GM23338 (cell line): ENCODE measurements at regions not wholly inside any gene's neighbourhood (a gene's known extent, or its start where the extent isn't known, plus 50 kb on each side); places are given as distances from the start of the nearest gene placed in this dataset.
A peak's percentile ranks its signal among the peaks of the same experiment; 100 is the strongest.

Experiments used
- ATAC-seq: fragments of 200-7000 bp; cut with Tn5 transposase; 3 replicates; pipeline ENCODE4 v1.9.1; 2020
- DNase-seq: peaks from one replicate; pipeline ENCODE4 v3.0.0-alpha.2; 2015; ENCODE audit warnings: low spot score
- H2AFZ ChIP-seq: fragments of 200-600 bp; sonication (generic); 2 replicates; pipeline ENCODE4 v1.8.0; 2016; ENCODE audit warnings: antibody characterized with exemption, mild to moderate bottlenecking, moderate library complexity
- H3F3A ChIP-seq: fragments of 200-600 bp; sonication (generic); replicated peaks from 2 replicates; pipeline ENCODE4 v1.8.0; 2017; ENCODE audit warnings: antibody characterized with exemption, mixed run types, low read depth
- H3K27ac ChIP-seq: fragments of 200-600 bp; sonication (generic); 2 replicates; pipeline ENCODE4 v1.6.1; 2016; ENCODE audit warnings: low read depth
- H3K27me3 ChIP-seq: fragments of 200-600 bp; sonication (generic); 2 replicates; pipeline ENCODE4 v1.8.0; 2016; ENCODE audit warnings: mild to moderate bottlenecking, mixed run types, moderate library complexity; ENCODE audit not compliant: insufficient read depth
- H3K36me3 ChIP-seq: fragments of 200-600 bp; sonication (generic); 2 replicates; pipeline ENCODE4 v1.8.0; 2016; ENCODE audit warnings: mild to moderate bottlenecking; ENCODE audit not compliant: insufficient read depth
- H3K4me1 ChIP-seq: fragments of 200-600 bp; sonication (generic); 2 replicates; pipeline ENCODE4 v1.8.0; 2016; ENCODE audit warnings: mild to moderate bottlenecking, moderate library complexity; ENCODE audit not compliant: insufficient read depth
- H3K4me2 ChIP-seq: fragments of 200-600 bp; sonication (generic); 2 replicates; pipeline ENCODE4 v1.7.1; 2017; ENCODE audit warnings: mixed run types
- H3K4me3 ChIP-seq: fragments of 200-600 bp; sonication (generic); 2 replicates; pipeline ENCODE4 v1.6.1; 2016; ENCODE audit warnings: mixed run types
- H3K79me2 ChIP-seq: fragments of 200-600 bp; sonication (generic); replicated peaks from 2 replicates; pipeline ENCODE4 v1.8.0; 2017; ENCODE audit warnings: mild to moderate bottlenecking; ENCODE audit not compliant: insufficient read depth
- H3K9me2 ChIP-seq: fragments of 200-600 bp; sonication (generic); 2 replicates; pipeline ENCODE4 v1.8.0; 2017; ENCODE audit not compliant: insufficient read depth
- H4K20me1 ChIP-seq: fragments of 200-600 bp; sonication (generic); replicated peaks from 2 replicates; pipeline ENCODE4 v1.8.0; 2017; ENCODE audit warnings: mild to moderate bottlenecking; ENCODE audit not compliant: insufficient read depth
- H3K27ac Mint-ChIP-seq: 2 replicates; pipeline ENCODE4 v1.8.0; 2020; ENCODE audit warnings: inconsistent platforms, mild to moderate bottlenecking, moderate library complexity, mixed read lengths
- H3K27me3 Mint-ChIP-seq: 3 replicates; pipeline ENCODE4 v1.8.0; 2022; ENCODE audit warnings: low read depth, mild to moderate bottlenecking, moderate library complexity, mixed read lengths, inconsistent platforms; ENCODE audit not compliant: insufficient read depth, poor library complexity
- H3K36me3 Mint-ChIP-seq: 3 replicates; pipeline ENCODE4 v1.8.0; 2021; ENCODE audit warnings: low read depth, mild to moderate bottlenecking, inconsistent platforms, moderate library complexity, mixed read lengths
- H3K4me1 Mint-ChIP-seq: 3 replicates; pipeline ENCODE4 v1.8.0; 2020; ENCODE audit warnings: mild to moderate bottlenecking, inconsistent platforms, mixed read lengths
- H3K4me3 Mint-ChIP-seq: 3 replicates; pipeline ENCODE4 v1.8.0; 2021; ENCODE audit warnings: moderate library complexity, mild to moderate bottlenecking, inconsistent platforms, mixed read lengths
- H3K9me3 Mint-ChIP-seq: 3 replicates; pipeline ENCODE4 v1.8.0; 2020; ENCODE audit warnings: moderate library complexity, mild to moderate bottlenecking, inconsistent platforms, mixed read lengths
- CREB1 ChIP-seq: fragments of 250-450 bp; sonication (Bioruptor Pico); IDR thresholded peaks from 2 replicates; pipeline ENCODE4 v1.5.0; 2020; ENCODE audit warnings: low read depth, mild to moderate bottlenecking, moderate library complexity
- ETS1 ChIP-seq: IDR thresholded peaks from 2 replicates; pipeline ENCODE4 v1.6.1; 2016; ENCODE audit warnings: antibody characterized with exemption
- EZH2 ChIP-seq: fragments of 200-600 bp; sonication (generic); IDR thresholded peaks from one replicate; pipeline ENCODE4 v1.8.0; 2017; ENCODE audit warnings: antibody characterized with exemption, mild to moderate bottlenecking, low read depth; ENCODE audit not compliant: unreplicated experiment
- EZH2phosphoT487 ChIP-seq: fragments of 200-600 bp; sonication (generic); IDR thresholded peaks from one replicate; pipeline ENCODE4 v1.8.1; 2018; ENCODE audit warnings: antibody characterized with exemption; ENCODE audit not compliant: unreplicated experiment
- NANOG ChIP-seq: IDR thresholded peaks from 2 replicates; pipeline ENCODE4 v1.6.1; 2016; ENCODE audit warnings: antibody characterized with exemption, borderline replicate concordance
- POLR2AphosphoS5 ChIP-seq: IDR thresholded peaks from 2 replicates; pipeline ENCODE4 v1.6.1; 2016; ENCODE audit warnings: antibody characterized with exemption, low read depth
- STAT1 ChIP-seq: IDR thresholded peaks from one replicate; pipeline ENCODE4 v1.6.1; 2016; ENCODE audit warnings: antibody characterized with exemption; ENCODE audit not compliant: unreplicated experiment
- ZNF114 ChIP-seq: fragments of 250-450 bp; sonication (Bioruptor Pico); IDR thresholded peaks from 2 replicates; pipeline ENCODE4 v1.5.0; 2020; ENCODE audit warnings: mild to moderate bottlenecking, moderate library complexity
- ZNF331 ChIP-seq: fragments of 250-450 bp; sonication (Bioruptor Pico); IDR thresholded peaks from 2 replicates; pipeline ENCODE4 v1.5.0; 2020; ENCODE audit warnings: low read depth, mild to moderate bottlenecking, moderate library complexity
- ZNF462 ChIP-seq: fragments of 250-450 bp; sonication (Bioruptor Pico); IDR thresholded peaks from 2 replicates; pipeline ENCODE4 v1.5.0; 2020; ENCODE audit warnings: mild to moderate bottlenecking, moderate library complexity
- TF ChIP-seq, protein P1 (sequence below), 2 experiments: fragments of 200-600 bp in 1 of 2; sonication (generic) in 1 of 2; conservative IDR thresholded peaks; 2 replicates each; pipeline versions ENCODE4 v1.5.1 to v1.6.1; 2016 to 2017; ENCODE audit warnings: antibody characterized with exemption in 2 of 2, low read depth in 2 of 2, mild to moderate bottlenecking in 2 of 2, moderate library complexity in 1 of 2

- 0 out of 2 replicates have a peak overlapping the region, but pooled peaks have one; percentile 38 for H3K4me2 ChIP-seq
- H3K79me2 ChIP-seq, result peaks cover 99% of the 10 kb centered on the region
- H3K4me1 ChIP-seq, result peaks cover 57% of the 10 kb centered on the region
- H3K4me1 Mint-ChIP-seq, result peaks cover 85% of the 10 kb centered on the region
- H3K27ac Mint-ChIP-seq, result no peak overlapping the region
- ATAC-seq, result no peak
- H3K9me3 Mint-ChIP-seq, result no peaks in the 10 kb centered on the region
- H3K27ac ChIP-seq, result no peak overlapping the region
- TF ChIP-seq NANOG (no peak), EZH2 (no peak)
- H3K9me2 ChIP-seq, result no peaks in the 10 kb centered on the region
- peaks cover 26% of the 10 kb centered on the region for H4K20me1 ChIP-seq
- peaks cover 45% of the 10 kb centered on the region for H3K36me3 Mint-ChIP-seq
- H3K4me3 ChIP-seq, result no peak overlapping the region
- H3K4me3 Mint-ChIP-seq, result no peak overlapping the region
- no peak overlapping the region for H2AFZ ChIP-seq
- no peaks in the 10 kb centered on the region for H3K27me3 Mint-ChIP-seq
- H3F3A ChIP-seq, result no peaks in the 10 kb centered on the region
- no peak for DNase-seq
- H3K36me3 ChIP-seq, result no peaks in the 10 kb centered on the region
- H3K27me3 ChIP-seq, result no peaks in the 10 kb centered on the region
These were observed 572.9 kb upstream of the DIPK2B start for GRCh38 chrX:45773572-45773971.

GRCh38 chrX:45771560-45772340 is 571.1 kb upstream of the DIPK2B start:
- Mint-ChIP-seq H3K9me3 (no peaks in the 10 kb centered on the region), H3K36me3 (peaks cover 35% of the 10 kb centered on the region), H3K27me3 (no peaks in the 10 kb centered on the region), H3K4me1 (peaks cover 84% of the 10 kb centered on the region), H3K4me3 (no peak overlapping the region), H3K27ac (no peak overlapping the region)
- H4K20me1 ChIP-seq, result peaks cover 34% of the 10 kb centered on the region
- no peak overlapping the region for H3K27ac ChIP-seq
- ATAC-seq, result no peak
- peaks cover 99% of the 10 kb centered on the region for H3K79me2 ChIP-seq
- no peaks in the 10 kb centered on the region for H3K36me3 ChIP-seq
- H3K4me3 ChIP-seq, result no peak overlapping the region
- no peak overlapping the region for H2AFZ ChIP-seq
- H3F3A ChIP-seq, result no peaks in the 10 kb centered on the region
- H3K4me2 ChIP-seq, result peak overlapping the region; percentile 27; the same call in 1 of the 2 replicates
- no peaks in the 10 kb centered on the region for H3K9me2 ChIP-seq
- no peaks in the 10 kb centered on the region for H3K27me3 ChIP-seq
- DNase-seq, result no peak
- peaks cover 52% of the 10 kb centered on the region for H3K4me1 ChIP-seq
- TF ChIP-seq STAT1 (no peak), EZH2phosphoT487 (no peak), ZNF331 (CRISPR knock-in tag) (no peak), EZH2 (no peak), CREB1 (CRISPR knock-in tag) (no peak), ZNF114 (no peak), POLR2AphosphoS5 (no peak), ETS1 (no peak), ZNF462 (CRISPR knock-in tag) (no peak)
- TF ChIP-seq, protein P1, sequence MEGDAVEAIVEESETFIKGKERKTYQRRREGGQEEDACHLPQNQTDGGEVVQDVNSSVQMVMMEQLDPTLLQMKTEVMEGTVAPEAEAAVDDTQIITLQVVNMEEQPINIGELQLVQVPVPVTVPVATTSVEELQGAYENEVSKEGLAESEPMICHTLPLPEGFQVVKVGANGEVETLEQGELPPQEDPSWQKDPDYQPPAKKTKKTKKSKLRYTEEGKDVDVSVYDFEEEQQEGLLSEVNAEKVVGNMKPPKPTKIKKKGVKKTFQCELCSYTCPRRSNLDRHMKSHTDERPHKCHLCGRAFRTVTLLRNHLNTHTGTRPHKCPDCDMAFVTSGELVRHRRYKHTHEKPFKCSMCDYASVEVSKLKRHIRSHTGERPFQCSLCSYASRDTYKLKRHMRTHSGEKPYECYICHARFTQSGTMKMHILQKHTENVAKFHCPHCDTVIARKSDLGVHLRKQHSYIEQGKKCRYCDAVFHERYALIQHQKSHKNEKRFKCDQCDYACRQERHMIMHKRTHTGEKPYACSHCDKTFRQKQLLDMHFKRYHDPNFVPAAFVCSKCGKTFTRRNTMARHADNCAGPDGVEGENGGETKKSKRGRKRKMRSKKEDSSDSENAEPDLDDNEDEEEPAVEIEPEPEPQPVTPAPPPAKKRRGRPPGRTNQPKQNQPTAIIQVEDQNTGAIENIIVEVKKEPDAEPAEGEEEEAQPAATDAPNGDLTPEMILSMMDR (conservative IDR thresholded peaks at IDR 0.05; ENCODE audit: low read depth in 2 of 2), result no peak
